ENCODE measurements at regions not wholly inside any gene's neighbourhood (a gene's known extent, or its start where the extent isn't known, plus 50 kb on each side); places are given as distances from the start of the nearest gene placed in this dataset.

GRCh38 chr18:46311491-46311890 is 207.3 kb downstream of the HAUS1 start:
- TF ChIP-seq, protein P1, sequence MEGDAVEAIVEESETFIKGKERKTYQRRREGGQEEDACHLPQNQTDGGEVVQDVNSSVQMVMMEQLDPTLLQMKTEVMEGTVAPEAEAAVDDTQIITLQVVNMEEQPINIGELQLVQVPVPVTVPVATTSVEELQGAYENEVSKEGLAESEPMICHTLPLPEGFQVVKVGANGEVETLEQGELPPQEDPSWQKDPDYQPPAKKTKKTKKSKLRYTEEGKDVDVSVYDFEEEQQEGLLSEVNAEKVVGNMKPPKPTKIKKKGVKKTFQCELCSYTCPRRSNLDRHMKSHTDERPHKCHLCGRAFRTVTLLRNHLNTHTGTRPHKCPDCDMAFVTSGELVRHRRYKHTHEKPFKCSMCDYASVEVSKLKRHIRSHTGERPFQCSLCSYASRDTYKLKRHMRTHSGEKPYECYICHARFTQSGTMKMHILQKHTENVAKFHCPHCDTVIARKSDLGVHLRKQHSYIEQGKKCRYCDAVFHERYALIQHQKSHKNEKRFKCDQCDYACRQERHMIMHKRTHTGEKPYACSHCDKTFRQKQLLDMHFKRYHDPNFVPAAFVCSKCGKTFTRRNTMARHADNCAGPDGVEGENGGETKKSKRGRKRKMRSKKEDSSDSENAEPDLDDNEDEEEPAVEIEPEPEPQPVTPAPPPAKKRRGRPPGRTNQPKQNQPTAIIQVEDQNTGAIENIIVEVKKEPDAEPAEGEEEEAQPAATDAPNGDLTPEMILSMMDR (IDR thresholded peaks at IDR 0.05), result no peak
- no peak for TF ChIP-seq EZH2 (IDR thresholded peaks at IDR 0.05)
- no peak for TF ChIP-seq EZH2phosphoT487 (IDR thresholded peaks at IDR 0.05)
